Endothelial cell of umbilical vein (primary cell): ENCODE measurements at regions not wholly inside any gene's neighbourhood (a gene's known extent, or its start where the extent isn't known, plus 50 kb on each side); places are given as distances from the start of the nearest gene placed in this dataset.

Source experiments
- BruUV-seq: library from RNA; stranded (reverse); fragments of 400-500 nt; replicated peaks from 2 replicates; lab custom pipeline; 2021; lab: Mats Ljungman, UMichigan
- CTCF ChIA-PET: fragments of 300-600, 350-600 bp; sonication (Branson Sonifier 250); formaldehyde crosslinking; loops from one replicate; lab custom pipeline; 2021; ENCODE audit warnings: antibody characterized with exemption, inconsistent platforms; lab: Charles Lee
- POLR2A ChIA-PET: fragments of 300-600, 350-600 bp; sonication (Branson Sonifier 250); formaldehyde crosslinking; loops from one replicate; lab custom pipeline; 2021; ENCODE audit warnings: antibody characterized with exemption, inconsistent platforms; lab: Charles Lee
- DNase-seq: peaks from one replicate; pipeline ENCODE4 v3.0.0-alpha.2; 2011; ENCODE audit warnings: low read depth, low spot score
- FAIRE-seq: peaks from 2 replicates; lab custom pipeline; 2011; peaks lifted over from hg19 to GRCh38; lab: Jason Lieb, UNC
- H2AFZ ChIP-seq: 2 replicates; pipeline ENCODE4 v1.6.0; 2012; ENCODE audit warnings: low read depth, low read length, control low read depth, inconsistent platforms
- H3K27ac ChIP-seq: 2 replicates; pipeline ENCODE4 v1.5.1; 2011; ENCODE audit warnings: low read depth, mild to moderate bottlenecking, control low read depth, low read length, moderate library complexity; ENCODE audit not compliant: insufficient read depth
- H3K27me3 ChIP-seq, 2 experiments: 2 replicates each; pipeline versions ENCODE4 v1.6.0 to v1.6.1; 2011; ENCODE audit warnings: low read length in 2 of 2, mixed read lengths in 1 of 2; ENCODE audit not compliant: control insufficient read depth in 2 of 2, insufficient read depth in 2 of 2
- H3K36me3 ChIP-seq, 2 experiments: 2 replicates in 1 of 2; 3 replicates in 1 of 2; pipeline ENCODE4 v1.5.1; 2011; ENCODE audit warnings: low read length in 2 of 2, mild to moderate bottlenecking in 1 of 2, moderate library complexity in 1 of 2; ENCODE audit not compliant: control insufficient read depth in 2 of 2, insufficient read depth in 2 of 2; ENCODE audit errors: extremely low read depth in 1 of 2
- H3K4me1 ChIP-seq: 3 replicates; pipeline ENCODE4 v1.5.1; 2011; ENCODE audit warnings: mild to moderate bottlenecking, low read length; ENCODE audit not compliant: control insufficient read depth, insufficient read depth; ENCODE audit errors: extremely low read depth
- H3K4me2 ChIP-seq: 2 replicates; pipeline ENCODE4 v1.6.1; 2011; ENCODE audit warnings: low read length, control low read depth, mixed read lengths; ENCODE audit not compliant: insufficient read depth
- H3K4me3 ChIP-seq, 3 experiments: fragments of 200-600 bp in 1 of 3; sonication (generic), shearing (Covaris generic) in 1 of 3; replicated peaks in 1 of 3; 2 replicates each; pipeline ENCODE4 v1.5.1; 2011 to 2016; ENCODE audit warnings: control low read depth in 3 of 3, low read length in 3 of 3, mild to moderate bottlenecking in 2 of 3, inconsistent platforms in 1 of 3, low read depth in 1 of 3, moderate library complexity in 1 of 3; ENCODE audit not compliant: insufficient read depth in 1 of 3
- H3K79me2 ChIP-seq: 2 replicates; pipeline ENCODE4 v1.6.0; 2012; ENCODE audit warnings: low read length, inconsistent platforms; ENCODE audit not compliant: control insufficient read depth, insufficient read depth
- H3K9ac ChIP-seq: replicated peaks from 2 replicates; pipeline ENCODE3; 2011; ENCODE audit warnings: low read length, control low read depth; ENCODE audit not compliant: insufficient read depth; ENCODE audit errors: extremely low read depth
- H3K9me1 ChIP-seq: replicated peaks from 3 replicates; pipeline ENCODE4 v1.6.0; 2011; ENCODE audit warnings: mild to moderate bottlenecking, low read length; ENCODE audit not compliant: control insufficient read depth, insufficient read depth; ENCODE audit errors: extremely low read depth
- H3K9me3 ChIP-seq: replicated peaks from 2 replicates; pipeline ENCODE4 v1.5.1; 2012; ENCODE audit warnings: low read length, inconsistent platforms; ENCODE audit not compliant: control insufficient read depth, insufficient read depth
- H4K20me1 ChIP-seq: replicated peaks from 2 replicates; pipeline ENCODE3; 2011; ENCODE audit warnings: mild to moderate bottlenecking, low read length; ENCODE audit not compliant: control insufficient read depth, insufficient read depth; ENCODE audit errors: extremely low read depth
- EZH2 ChIP-seq: IDR thresholded peaks from 2 replicates; pipeline ENCODE4 v1.6.1; 2012; ENCODE audit warnings: borderline replicate concordance, low read depth, mild to moderate bottlenecking, moderate library complexity, low read length, inconsistent platforms; ENCODE audit not compliant: severe bottlenecking
- FOS ChIP-seq: IDR thresholded peaks from 2 replicates; pipeline ENCODE4 v1.6.1; 2011; ENCODE audit warnings: mild to moderate bottlenecking, low read length, moderate library complexity, borderline replicate concordance; ENCODE audit not compliant: insufficient read depth
- GATA2 ChIP-seq: IDR thresholded peaks from 2 replicates; pipeline ENCODE4 v1.7.0; 2011; ENCODE audit warnings: low read depth, mild to moderate bottlenecking, moderate library complexity, mixed read lengths, low read length; ENCODE audit not compliant: insufficient read length, insufficient read depth
- JUN ChIP-seq: IDR thresholded peaks from 2 replicates; pipeline ENCODE4 v1.6.1; 2011; ENCODE audit warnings: borderline replicate concordance, low read depth; ENCODE audit not compliant: insufficient read length, insufficient read depth
- MYC ChIP-seq: IDR thresholded peaks from one replicate; pipeline ENCODE4 v1.6.1; 2011; ENCODE audit warnings: mild to moderate bottlenecking, low read depth, low read length
- POLR2A ChIP-seq: IDR thresholded peaks from 2 replicates; pipeline ENCODE4 v1.6.1; 2012; ENCODE audit warnings: low read depth, mild to moderate bottlenecking, control low read depth, low read length
- POLR2AphosphoS5 ChIP-seq: IDR thresholded peaks from 2 replicates; pipeline ENCODE4 v1.6.1; 2012; ENCODE audit warnings: low read depth, mild to moderate bottlenecking, control low read depth, low read length, moderate library complexity; ENCODE audit not compliant: insufficient read depth
- dilution Hi-C: fragments of 300-500 bp; cut with MboI; formaldehyde crosslinking; loops from one replicate; pipeline ENCODE4 v1.15.0; 2019; ENCODE audit warnings: low sequenced_read_pairs; ENCODE audit not compliant: extremely low pct_ligation_motif_present
- intact Hi-C: fragments of 100-400 bp; cut with micrococcal nuclease; formaldehyde crosslinking; loops from one replicate; pipeline ENCODE4 v1.10.0; 2022
- TF ChIP-seq, protein P1 (sequence below): IDR thresholded peaks from 2 replicates; pipeline ENCODE4 v1.6.1; 2011; ENCODE audit not compliant: insufficient read depth, insufficient read length
- TF ChIP-seq, protein P2 (sequence below), 2 donors: IDR thresholded peaks; 1 replicate in 1 of 2; 2 replicates in 1 of 2; pipeline ENCODE4 v1.5.1; 2011; ENCODE audit warnings: low read length in 2 of 2, mild to moderate bottlenecking in 2 of 2, moderate library complexity in 2 of 2, control low read depth in 1 of 2, inconsistent platforms in 1 of 2, low read depth in 1 of 2; ENCODE audit not compliant: insufficient read depth in 1 of 2; ENCODE audit errors: extremely low read depth in 1 of 2

DNA sequence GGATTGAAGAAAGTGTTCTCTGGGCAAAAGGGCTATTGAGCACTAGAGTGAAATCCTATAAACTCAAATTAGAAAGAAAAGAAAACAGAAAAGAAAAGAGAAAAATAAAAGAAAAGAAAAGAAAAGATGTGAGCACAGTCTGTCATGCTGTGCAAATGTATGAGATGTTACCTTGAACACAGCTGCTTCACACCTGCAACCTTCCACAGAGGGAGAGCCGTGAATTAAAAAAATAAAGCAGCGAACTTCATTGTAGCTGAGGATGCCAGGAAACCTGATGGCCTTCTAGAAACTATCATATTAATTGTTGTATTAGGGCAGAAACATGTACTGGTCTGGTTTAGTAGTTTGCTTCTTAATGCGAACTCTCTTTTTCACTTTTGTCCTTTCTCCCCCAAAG, 88.0 kb upstream of the SATB1 start:
- no TSS peak for BruUV-seq
- Histone ChIP-seq H3K36me3 (no peaks in the 10 kb centered on the region), H3K79me2 (no peaks in the 10 kb centered on the region), H3K9me3 (peaks cover 4% of the 10 kb centered on the region), H3K27me3 (no peaks in the 10 kb centered on the region), H3K9ac (no peak overlapping the region), H3K9me1 (no peaks in the 10 kb centered on the region), H3K4me1 (no peaks in the 10 kb centered on the region), H3K4me2 (no peak overlapping the region), H3K27ac (no peak overlapping the region), H3K4me3 (no peak overlapping the region), H2AFZ (no peak overlapping the region), H4K20me1 (no peaks in the 10 kb centered on the region)
- CTCF ChIA-PET = no interaction called here
- FAIRE-seq (no peak), DNase-seq (no peak)
- dilution Hi-C loops (no loop called here), intact Hi-C loops (no loop called here)
- POLR2A ChIA-PET = no interaction called here
- no peak for TF ChIP-seq POLR2AphosphoS5
- TF ChIP-seq, protein P1, sequence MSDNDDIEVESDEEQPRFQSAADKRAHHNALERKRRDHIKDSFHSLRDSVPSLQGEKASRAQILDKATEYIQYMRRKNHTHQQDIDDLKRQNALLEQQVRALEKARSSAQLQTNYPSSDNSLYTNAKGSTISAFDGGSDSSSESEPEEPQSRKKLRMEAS = no peak
- TF ChIP-seq, protein P2, sequence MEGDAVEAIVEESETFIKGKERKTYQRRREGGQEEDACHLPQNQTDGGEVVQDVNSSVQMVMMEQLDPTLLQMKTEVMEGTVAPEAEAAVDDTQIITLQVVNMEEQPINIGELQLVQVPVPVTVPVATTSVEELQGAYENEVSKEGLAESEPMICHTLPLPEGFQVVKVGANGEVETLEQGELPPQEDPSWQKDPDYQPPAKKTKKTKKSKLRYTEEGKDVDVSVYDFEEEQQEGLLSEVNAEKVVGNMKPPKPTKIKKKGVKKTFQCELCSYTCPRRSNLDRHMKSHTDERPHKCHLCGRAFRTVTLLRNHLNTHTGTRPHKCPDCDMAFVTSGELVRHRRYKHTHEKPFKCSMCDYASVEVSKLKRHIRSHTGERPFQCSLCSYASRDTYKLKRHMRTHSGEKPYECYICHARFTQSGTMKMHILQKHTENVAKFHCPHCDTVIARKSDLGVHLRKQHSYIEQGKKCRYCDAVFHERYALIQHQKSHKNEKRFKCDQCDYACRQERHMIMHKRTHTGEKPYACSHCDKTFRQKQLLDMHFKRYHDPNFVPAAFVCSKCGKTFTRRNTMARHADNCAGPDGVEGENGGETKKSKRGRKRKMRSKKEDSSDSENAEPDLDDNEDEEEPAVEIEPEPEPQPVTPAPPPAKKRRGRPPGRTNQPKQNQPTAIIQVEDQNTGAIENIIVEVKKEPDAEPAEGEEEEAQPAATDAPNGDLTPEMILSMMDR (IDR thresholded peaks at IDR 0.05; ENCODE audit: extremely low read depth in 1 of 2, insufficient read depth in 1 of 2, low read depth in 1 of 2, low read length in 2 of 2) = no peak

DNA sequence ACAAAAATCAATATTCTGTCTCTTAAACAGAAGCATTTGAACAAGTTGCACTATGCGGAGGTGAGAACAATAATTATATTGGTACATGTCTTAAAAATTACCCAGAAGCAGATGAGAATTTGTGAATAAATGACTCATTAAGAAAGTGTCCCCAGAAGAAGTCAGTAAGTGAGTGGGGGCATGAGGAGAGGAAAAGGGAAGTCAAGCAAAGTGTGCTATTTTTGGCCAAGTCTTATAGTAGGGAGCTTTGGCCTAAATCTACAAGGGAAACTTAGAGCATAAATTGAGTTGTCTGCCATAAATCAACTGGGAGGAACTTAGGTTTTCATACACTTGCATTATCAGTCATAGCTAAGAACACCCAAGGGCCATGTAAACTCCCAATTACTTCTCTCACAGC, 86.9 kb upstream of the SATB1 start:
- Histone ChIP-seq H3K36me3 (no peaks in the 10 kb centered on the region), H3K9me1 (no peaks in the 10 kb centered on the region), H3K27me3 (no peaks in the 10 kb centered on the region), H3K4me2 (no peak overlapping the region), H3K79me2 (no peaks in the 10 kb centered on the region), H3K4me1 (no peaks in the 10 kb centered on the region), H4K20me1 (no peaks in the 10 kb centered on the region), H3K27ac (no peak overlapping the region), H3K9me3 (peaks cover 6% of the 10 kb centered on the region), H2AFZ (no peak overlapping the region), H3K9ac (no peak overlapping the region), H3K4me3 (no peak overlapping the region)
- BruUV-seq = no TSS peak
- ChIA-PET CTCF (no interaction called here), POLR2A (no interaction called here)
- dilution Hi-C loops (no loop called here), intact Hi-C loops (no loop called here)
- no peak for FAIRE-seq
- no peak for DNase-seq
- TF ChIP-seq FOS (no peak), POLR2AphosphoS5 (no peak), POLR2A (no peak), EZH2 (no peak), MYC (no peak), GATA2 (no peak), JUN (no peak)
- TF ChIP-seq, protein P2 (IDR thresholded peaks at IDR 0.05; ENCODE audit: extremely low read depth in 1 of 2, insufficient read depth in 1 of 2, low read depth in 1 of 2, low read length in 2 of 2) = no peak
- TF ChIP-seq, protein P1 = no peak
